HL-60 (cell line): ENCODE measurements at regions not wholly inside any gene's neighbourhood (a gene's known extent, or its start where the extent isn't known, plus 50 kb on each side); places are given as distances from the start of the nearest gene placed in this dataset.

Source experiments
- DNase-seq, 2 experiments: peaks; one replicate each; pipeline ENCODE4 v3.0.0-alpha.2; 2010 to 2020; ENCODE audit warnings: low read depth in 1 of 2, low spot score in 1 of 2
- H3K27ac ChIP-seq: fragments of 250-450 bp; sonication (Bioruptor Pico); replicated peaks from 2 replicates; pipeline ENCODE4 v1.5.1; 2020; ENCODE audit warnings: mild to moderate bottlenecking, moderate library complexity
- H3K27me3 ChIP-seq: fragments of 250-450 bp; sonication (Bioruptor Pico); 2 replicates; pipeline ENCODE4 v1.5.1; 2021; ENCODE audit warnings: mild to moderate bottlenecking, moderate library complexity; ENCODE audit not compliant: insufficient read depth, poor library complexity, severe bottlenecking
- H3K4me3 ChIP-seq: replicated peaks from 2 replicates; pipeline ENCODE4 v1.5.1; 2011; ENCODE audit warnings: mild to moderate bottlenecking, control low read depth, low read length; ENCODE audit not compliant: insufficient read depth
- GABPA ChIP-seq: IDR thresholded peaks from 2 replicates; pipeline ENCODE4 v1.6.1; 2012; ENCODE audit warnings: low read depth
- POLR2AphosphoS5 ChIP-seq: IDR thresholded peaks from 2 replicates; pipeline ENCODE4 v1.6.1; 2012; ENCODE audit warnings: low read depth
- SPI1 ChIP-seq: IDR thresholded peaks from 2 replicates; pipeline ENCODE4 v1.6.1; 2012; ENCODE audit warnings: low read depth, mild to moderate bottlenecking, borderline replicate concordance
- TF ChIP-seq, protein P1 (sequence below): IDR thresholded peaks from one replicate; pipeline ENCODE4 v1.5.1; 2011; ENCODE audit warnings: low read length, control low read depth, inconsistent platforms; ENCODE audit not compliant: insufficient read depth
- TF ChIP-seq, protein P2 (sequence below): IDR thresholded peaks from 2 replicates; pipeline ENCODE4 v1.6.1; 2012; ENCODE audit warnings: low read depth; ENCODE audit not compliant: insufficient replicate concordance

DNA sequence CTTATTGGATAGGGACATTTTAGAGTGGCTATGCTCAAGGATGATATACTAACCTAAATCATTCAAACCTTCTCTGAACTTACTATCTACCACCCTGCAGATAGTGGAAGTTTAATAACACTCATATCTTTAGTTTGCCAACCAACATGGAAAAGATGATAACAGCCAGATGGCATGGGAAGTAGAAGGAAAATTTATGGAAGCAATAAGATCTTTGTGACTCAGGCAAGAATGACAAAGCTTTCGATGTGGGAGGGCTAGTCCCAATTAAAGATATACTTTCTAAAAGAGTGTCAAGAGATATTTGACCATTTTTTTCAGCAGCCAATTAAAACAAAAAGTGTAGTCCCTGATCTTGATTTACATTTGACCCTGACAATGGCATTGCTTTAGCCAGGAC is 631.7 kb downstream of the RPS29 start:
- no peak for DNase-seq
- TF ChIP-seq, protein P1, sequence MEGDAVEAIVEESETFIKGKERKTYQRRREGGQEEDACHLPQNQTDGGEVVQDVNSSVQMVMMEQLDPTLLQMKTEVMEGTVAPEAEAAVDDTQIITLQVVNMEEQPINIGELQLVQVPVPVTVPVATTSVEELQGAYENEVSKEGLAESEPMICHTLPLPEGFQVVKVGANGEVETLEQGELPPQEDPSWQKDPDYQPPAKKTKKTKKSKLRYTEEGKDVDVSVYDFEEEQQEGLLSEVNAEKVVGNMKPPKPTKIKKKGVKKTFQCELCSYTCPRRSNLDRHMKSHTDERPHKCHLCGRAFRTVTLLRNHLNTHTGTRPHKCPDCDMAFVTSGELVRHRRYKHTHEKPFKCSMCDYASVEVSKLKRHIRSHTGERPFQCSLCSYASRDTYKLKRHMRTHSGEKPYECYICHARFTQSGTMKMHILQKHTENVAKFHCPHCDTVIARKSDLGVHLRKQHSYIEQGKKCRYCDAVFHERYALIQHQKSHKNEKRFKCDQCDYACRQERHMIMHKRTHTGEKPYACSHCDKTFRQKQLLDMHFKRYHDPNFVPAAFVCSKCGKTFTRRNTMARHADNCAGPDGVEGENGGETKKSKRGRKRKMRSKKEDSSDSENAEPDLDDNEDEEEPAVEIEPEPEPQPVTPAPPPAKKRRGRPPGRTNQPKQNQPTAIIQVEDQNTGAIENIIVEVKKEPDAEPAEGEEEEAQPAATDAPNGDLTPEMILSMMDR, result no peak
- TF ChIP-seq POLR2AphosphoS5 (no peak), SPI1 (no peak), GABPA (no peak)
- TF ChIP-seq, protein P2, sequence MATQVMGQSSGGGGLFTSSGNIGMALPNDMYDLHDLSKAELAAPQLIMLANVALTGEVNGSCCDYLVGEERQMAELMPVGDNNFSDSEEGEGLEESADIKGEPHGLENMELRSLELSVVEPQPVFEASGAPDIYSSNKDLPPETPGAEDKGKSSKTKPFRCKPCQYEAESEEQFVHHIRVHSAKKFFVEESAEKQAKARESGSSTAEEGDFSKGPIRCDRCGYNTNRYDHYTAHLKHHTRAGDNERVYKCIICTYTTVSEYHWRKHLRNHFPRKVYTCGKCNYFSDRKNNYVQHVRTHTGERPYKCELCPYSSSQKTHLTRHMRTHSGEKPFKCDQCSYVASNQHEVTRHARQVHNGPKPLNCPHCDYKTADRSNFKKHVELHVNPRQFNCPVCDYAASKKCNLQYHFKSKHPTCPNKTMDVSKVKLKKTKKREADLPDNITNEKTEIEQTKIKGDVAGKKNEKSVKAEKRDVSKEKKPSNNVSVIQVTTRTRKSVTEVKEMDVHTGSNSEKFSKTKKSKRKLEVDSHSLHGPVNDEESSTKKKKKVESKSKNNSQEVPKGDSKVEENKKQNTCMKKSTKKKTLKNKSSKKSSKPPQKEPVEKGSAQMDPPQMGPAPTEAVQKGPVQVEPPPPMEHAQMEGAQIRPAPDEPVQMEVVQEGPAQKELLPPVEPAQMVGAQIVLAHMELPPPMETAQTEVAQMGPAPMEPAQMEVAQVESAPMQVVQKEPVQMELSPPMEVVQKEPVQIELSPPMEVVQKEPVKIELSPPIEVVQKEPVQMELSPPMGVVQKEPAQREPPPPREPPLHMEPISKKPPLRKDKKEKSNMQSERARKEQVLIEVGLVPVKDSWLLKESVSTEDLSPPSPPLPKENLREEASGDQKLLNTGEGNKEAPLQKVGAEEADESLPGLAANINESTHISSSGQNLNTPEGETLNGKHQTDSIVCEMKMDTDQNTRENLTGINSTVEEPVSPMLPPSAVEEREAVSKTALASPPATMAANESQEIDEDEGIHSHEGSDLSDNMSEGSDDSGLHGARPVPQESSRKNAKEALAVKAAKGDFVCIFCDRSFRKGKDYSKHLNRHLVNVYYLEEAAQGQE, result no peak
- no peak overlapping the region for H3K4me3 ChIP-seq
- no peak overlapping the region for H3K27ac ChIP-seq
- H3K27me3 ChIP-seq, result no peaks in the 10 kb centered on the region

DNA sequence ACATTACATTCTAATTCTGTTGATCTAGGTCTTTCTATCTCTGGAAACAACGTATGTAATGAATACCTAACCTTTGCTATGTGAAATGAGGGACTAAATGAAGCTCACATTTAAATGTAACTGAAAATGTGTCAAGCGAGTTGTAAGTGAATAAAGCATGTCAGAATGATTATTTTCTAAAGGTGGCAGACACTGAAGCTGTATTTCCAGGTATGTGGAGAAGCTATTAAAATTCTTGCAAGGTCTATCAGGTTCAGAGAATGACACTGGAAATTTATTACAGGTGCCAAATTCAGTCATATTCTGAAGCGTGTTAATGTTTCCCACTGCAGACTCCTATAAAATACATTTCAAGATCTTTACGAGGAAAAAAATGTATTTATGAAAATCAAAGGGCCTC is 641.4 kb downstream of the RPS29 start:
- no peak overlapping the region for H3K27ac ChIP-seq
- no peak for DNase-seq
- TF ChIP-seq GABPA (no peak), POLR2AphosphoS5 (no peak), SPI1 (no peak)
- TF ChIP-seq, protein P1, result no peak
- TF ChIP-seq, protein P2, result no peak
- H3K27me3 ChIP-seq, result no peaks in the 10 kb centered on the region
- H3K4me3 ChIP-seq, result no peak overlapping the region

DNA sequence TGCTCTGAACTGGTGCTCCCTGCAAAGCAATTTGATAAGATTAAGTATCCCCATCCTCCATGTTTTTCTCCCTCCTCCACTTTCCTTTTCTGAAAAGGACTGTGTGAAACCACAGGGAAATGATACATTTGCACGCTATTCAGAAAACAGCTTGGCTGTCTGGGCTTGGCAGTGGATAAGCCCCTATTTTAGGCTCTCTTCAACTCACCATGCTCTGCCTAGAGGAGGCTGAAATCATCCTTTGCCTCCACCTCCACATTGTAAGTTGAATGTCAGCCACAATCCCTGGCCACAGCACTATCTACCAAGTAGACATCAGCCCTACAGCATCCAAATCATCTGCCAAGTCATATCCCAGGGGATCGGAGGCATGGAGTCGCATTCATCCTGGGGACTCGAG is 642.3 kb downstream of the RPS29 start:
- no peak for DNase-seq
- no peak overlapping the region for H3K27ac ChIP-seq
- no peak overlapping the region for H3K4me3 ChIP-seq
- TF ChIP-seq SPI1 (no peak), POLR2AphosphoS5 (no peak)
- TF ChIP-seq, protein P1, result no peak
- H3K27me3 ChIP-seq, result no peaks in the 10 kb centered on the region

GRCh38 chr14:48937541-48938195 is 648.5 kb downstream of the RPS29 start:
- DNase-seq, result no peak
- Histone ChIP-seq H3K4me3 (no peak overlapping the region), H3K27me3 (no peaks in the 10 kb centered on the region), H3K27ac (no peak overlapping the region)
- TF ChIP-seq GABPA (no peak), POLR2AphosphoS5 (no peak), SPI1 (no peak)
- TF ChIP-seq, protein P1, result no peak
- TF ChIP-seq, protein P2, result no peak
